ENCODE measurements at regions not wholly inside any gene's neighbourhood (a gene's known extent, or its start where the extent isn't known, plus 50 kb on each side); places are given as distances from the start of the nearest gene placed in this dataset.

DNA sequence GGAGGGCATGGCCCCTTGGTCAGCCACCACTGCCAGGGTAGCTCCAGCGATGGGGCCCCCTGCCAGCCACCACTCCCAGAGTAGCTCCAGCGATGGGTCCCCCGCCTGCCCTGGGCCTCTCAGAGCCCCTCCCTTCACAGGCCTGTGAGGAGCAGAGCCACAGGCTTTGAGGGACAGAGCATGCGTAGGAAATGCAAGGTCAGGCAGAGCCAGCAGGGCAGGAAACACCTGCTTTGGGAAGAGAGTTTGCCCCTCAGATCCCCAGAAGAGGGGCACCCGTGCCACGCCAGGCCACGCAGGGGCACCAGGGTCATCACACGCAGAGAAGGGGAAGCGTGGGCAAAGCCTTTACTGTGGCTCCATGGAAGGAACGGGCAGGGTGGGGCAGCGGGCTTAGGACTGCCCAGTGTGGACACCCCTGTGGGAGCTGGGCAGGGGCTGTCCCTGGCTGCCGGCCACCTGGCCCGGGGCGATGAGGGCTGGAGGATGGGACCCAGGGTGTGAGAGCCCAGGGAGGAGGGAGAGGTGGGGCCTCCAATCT is 477.8 kb downstream of the BRD1 start:
- TF ChIP-seq, protein P1, sequence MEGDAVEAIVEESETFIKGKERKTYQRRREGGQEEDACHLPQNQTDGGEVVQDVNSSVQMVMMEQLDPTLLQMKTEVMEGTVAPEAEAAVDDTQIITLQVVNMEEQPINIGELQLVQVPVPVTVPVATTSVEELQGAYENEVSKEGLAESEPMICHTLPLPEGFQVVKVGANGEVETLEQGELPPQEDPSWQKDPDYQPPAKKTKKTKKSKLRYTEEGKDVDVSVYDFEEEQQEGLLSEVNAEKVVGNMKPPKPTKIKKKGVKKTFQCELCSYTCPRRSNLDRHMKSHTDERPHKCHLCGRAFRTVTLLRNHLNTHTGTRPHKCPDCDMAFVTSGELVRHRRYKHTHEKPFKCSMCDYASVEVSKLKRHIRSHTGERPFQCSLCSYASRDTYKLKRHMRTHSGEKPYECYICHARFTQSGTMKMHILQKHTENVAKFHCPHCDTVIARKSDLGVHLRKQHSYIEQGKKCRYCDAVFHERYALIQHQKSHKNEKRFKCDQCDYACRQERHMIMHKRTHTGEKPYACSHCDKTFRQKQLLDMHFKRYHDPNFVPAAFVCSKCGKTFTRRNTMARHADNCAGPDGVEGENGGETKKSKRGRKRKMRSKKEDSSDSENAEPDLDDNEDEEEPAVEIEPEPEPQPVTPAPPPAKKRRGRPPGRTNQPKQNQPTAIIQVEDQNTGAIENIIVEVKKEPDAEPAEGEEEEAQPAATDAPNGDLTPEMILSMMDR (IDR thresholded peaks at IDR 0.05), result no peak
- TF ChIP-seq POLR2A (IDR thresholded peaks at IDR 0.05), result no peak
- 59 to 66% (median 61%) methylated on average over 11 to 14 of the region's 14 CpGs for WGBS, 4 donors
- DNase-seq, result no peak
- no peaks in the 10 kb centered on the region for H3K4me1 ChIP-seq (replicated peaks in 1 of 2)
- H3K27ac ChIP-seq, result no peak overlapping the region
- no peaks in the 10 kb centered on the region for H3K9me3 ChIP-seq (replicated peaks in 1 of 3)
- H3K36me3 ChIP-seq (replicated peaks in 1 of 2), result no peaks in the 10 kb centered on the region
- intact Hi-C loops (cut with DNase I), result no loop called here
- no peaks in the 10 kb centered on the region for H3K27me3 ChIP-seq
- no peak overlapping the region for H3K4me3 ChIP-seq

DNA sequence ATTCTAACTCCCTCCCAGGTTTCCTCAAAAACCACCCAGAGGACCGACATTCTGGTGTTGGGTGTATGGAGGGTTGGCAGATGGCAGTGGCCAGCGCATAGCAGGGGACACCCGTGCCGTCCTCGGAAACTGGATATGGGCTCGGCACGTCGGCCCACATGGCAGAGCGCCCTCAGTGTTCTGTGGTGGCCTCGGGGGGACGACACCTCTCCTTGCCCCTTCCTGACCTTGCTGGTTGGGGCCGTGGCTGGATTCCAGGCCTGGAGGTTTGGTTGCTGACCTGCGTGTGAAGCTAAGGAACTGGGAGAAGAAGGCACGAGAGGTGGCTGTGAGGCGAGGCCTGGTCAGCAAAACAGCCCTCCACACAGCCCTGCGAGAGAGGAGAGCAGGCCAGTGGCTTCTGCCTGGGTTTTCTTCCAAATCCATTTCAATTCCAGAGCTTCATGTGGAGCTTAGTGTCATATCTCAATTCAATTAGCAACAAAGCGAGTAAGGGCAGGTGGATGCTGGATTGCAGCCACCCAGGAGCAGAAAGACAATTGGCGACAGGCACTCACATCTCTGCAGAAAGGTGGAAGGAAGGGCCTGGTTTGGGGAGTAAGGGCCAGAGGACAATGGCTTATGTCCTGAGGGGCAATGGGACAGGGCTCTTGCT is 478.4 kb downstream of the BRD1 start:
- DNase-seq, result no peak
- no peaks in the 10 kb centered on the region for H3K4me1 ChIP-seq (replicated peaks in 1 of 2)
- 78 to 87% (median 84%) methylated on average over 15 to 18 of the region's 18 CpGs for WGBS, 4 donors
- no peak overlapping the region for H3K4me3 ChIP-seq
- H3K27ac ChIP-seq, result no peak overlapping the region
- no peaks in the 10 kb centered on the region for H3K36me3 ChIP-seq (replicated peaks in 1 of 2)
- H3K27me3 ChIP-seq, result peaks cover 3% of the 10 kb centered on the region
- no peaks in the 10 kb centered on the region for H3K9me3 ChIP-seq (replicated peaks in 1 of 3)
- intact Hi-C loops (cut with DNase I), result no loop called here
- TF ChIP-seq POLR2A (IDR thresholded peaks at IDR 0.05), result no peak
- TF ChIP-seq, protein P1 (IDR thresholded peaks at IDR 0.05), result no peak

DNA sequence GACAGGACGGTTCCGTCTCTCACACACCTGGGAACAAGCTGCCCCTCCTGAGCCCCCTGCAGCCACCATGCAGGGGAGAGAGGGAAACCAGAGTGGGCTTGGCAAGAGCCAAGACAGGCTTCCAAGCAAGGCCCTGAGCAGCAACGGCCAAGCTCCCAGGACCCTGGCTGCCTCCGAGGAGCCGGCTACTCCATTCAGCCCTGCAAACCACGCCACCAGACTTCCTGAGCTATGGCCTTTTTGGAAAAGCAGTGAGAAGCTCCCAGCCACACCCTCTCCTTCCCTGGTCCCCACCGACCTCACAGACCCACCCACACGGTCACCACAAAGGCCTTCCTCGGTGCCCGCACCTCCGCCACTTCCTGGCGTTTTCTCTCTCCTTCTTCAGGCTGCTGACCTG is 479.0 kb downstream of the BRD1 start:
- Histone ChIP-seq H3K36me3 (replicated peaks in 1 of 2) (no peaks in the 10 kb centered on the region), H3K4me3 (no peak overlapping the region), H3K27ac (no peak overlapping the region), H3K27me3 (peaks cover 3% of the 10 kb centered on the region), H3K4me1 (replicated peaks in 1 of 2) (no peaks in the 10 kb centered on the region), H3K9me3 (replicated peaks in 1 of 3) (no peaks in the 10 kb centered on the region)
- DNase-seq, result no peak
- 80 to 85% (median 80%) methylated on average over 11 to 12 of the region's 12 CpGs for WGBS, 4 donors
- intact Hi-C loops (cut with DNase I), result no loop called here
- TF ChIP-seq, protein P1 (IDR thresholded peaks at IDR 0.05), result no peak
- TF ChIP-seq POLR2A (IDR thresholded peaks at IDR 0.05), result no peak

DNA sequence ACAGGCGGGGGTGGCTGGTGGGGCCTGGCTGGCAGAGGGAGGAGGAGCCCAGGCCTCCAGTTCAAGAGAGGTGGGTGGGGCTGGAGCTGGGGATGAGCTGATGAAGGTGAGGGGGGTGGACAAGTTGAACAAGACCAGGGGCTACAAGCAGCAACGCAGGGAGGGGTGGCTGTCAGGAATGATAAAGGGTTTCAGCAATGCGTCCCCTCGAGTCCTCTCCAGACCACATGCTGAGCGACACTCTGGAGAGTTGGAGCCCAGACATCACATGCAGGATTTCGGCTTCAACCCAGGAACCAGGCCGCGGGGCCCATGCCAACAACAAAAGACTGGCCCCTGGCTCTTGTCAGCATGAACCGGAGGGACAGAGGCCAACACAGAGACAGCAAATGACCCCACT is 480.3 kb downstream of the BRD1 start:
- no peak overlapping the region for H3K4me3 ChIP-seq
- H3K9me3 ChIP-seq (replicated peaks in 1 of 3), result no peaks in the 10 kb centered on the region
- no peak for DNase-seq
- no peak overlapping the region for H3K27ac ChIP-seq
- H3K36me3 ChIP-seq (replicated peaks in 1 of 2), result no peaks in the 10 kb centered on the region
- intact Hi-C loops (cut with DNase I), result no loop called here
- peaks cover 3% of the 10 kb centered on the region for H3K27me3 ChIP-seq
- TF ChIP-seq POLR2A (IDR thresholded peaks at IDR 0.05), result no peak
- TF ChIP-seq, protein P1 (IDR thresholded peaks at IDR 0.05), result no peak
- 71 to 85% (median 79%) methylated on average over 2 to 9 of the region's 9 CpGs for WGBS, 4 donors
- no peaks in the 10 kb centered on the region for H3K4me1 ChIP-seq (replicated peaks in 1 of 2)

All from adrenal gland (tissue), 9 donors.